SK-N-SH (cell line): ENCODE measurements at regions not wholly inside any gene's neighbourhood (a gene's known extent, or its start where the extent isn't known, plus 50 kb on each side); places are given as distances from the start of the nearest gene placed in this dataset.

Source experiments
- CTCF ChIA-PET: fragments of 300-600, 350-600 bp; formaldehyde crosslinking; extraction: SDS; loops from one replicate; lab custom pipeline; 2021; lab: Yijun Ruan, JAX
- POLR2A ChIA-PET: fragments of 350-600 bp; sonication (Branson Sonifier 250); formaldehyde crosslinking; extraction: SDS; loops from one replicate; lab custom pipeline; 2020; ENCODE audit warnings: antibody characterized with exemption, inconsistent platforms; lab: Yijun Ruan, JAX
- DNase-seq: peaks from one replicate; pipeline ENCODE4 v3.0.0; 2012
- H2AFZ ChIP-seq: fragments of 200-600 bp; sonication (generic); 2 replicates; pipeline ENCODE4 v1.8.1; 2016; ENCODE audit warnings: antibody characterized with exemption, mild to moderate bottlenecking, low read depth
- H3F3A ChIP-seq: fragments of 200-600 bp; sonication (generic); replicated peaks from 2 replicates; pipeline ENCODE3; 2016; ENCODE audit warnings: antibody characterized with exemption, mild to moderate bottlenecking; ENCODE audit not compliant: insufficient read depth
- H3K27ac ChIP-seq, 2 experiments: fragments of 200-500 bp in 1 of 2; fragments of 200-600 bp in 1 of 2; sonication (Bioruptor generic) in 1 of 2; sonication (generic), shearing (Covaris generic) in 1 of 2; 2 replicates each; pipeline versions ENCODE4 v1.5.1 to v1.6.1; 2014 to 2016; ENCODE audit warnings: low read depth in 2 of 2, inconsistent platforms in 1 of 2, low read length in 1 of 2, mild to moderate bottlenecking in 1 of 2, mixed read lengths in 1 of 2
- H3K27me3 ChIP-seq: fragments of 200-600 bp; sonication (generic), shearing (Covaris generic); 2 replicates; pipeline ENCODE4 v1.6.1; 2016; ENCODE audit warnings: mixed run types; ENCODE audit not compliant: insufficient read depth
- H3K36me3 ChIP-seq, 2 experiments: fragments of 200-500 bp in 1 of 2; fragments of 200-600 bp in 1 of 2; sonication (Bioruptor generic) in 1 of 2; sonication (generic) in 1 of 2; replicated peaks in 1 of 2; 2 replicates each; pipeline versions ENCODE3 to v1.5.1; 2014 to 2016; ENCODE audit warnings: low read length in 1 of 2, mild to moderate bottlenecking in 1 of 2; ENCODE audit not compliant: insufficient read depth in 2 of 2, control insufficient read depth in 1 of 2
- H3K4me1 ChIP-seq, 2 experiments: fragments of 200-500 bp in 1 of 2; fragments of 200-600 bp in 1 of 2; sonication (Bioruptor generic) in 1 of 2; sonication (generic), shearing (Covaris generic) in 1 of 2; 2 replicates each; pipeline versions ENCODE4 v1.5.1 to v1.6.1; 2014 to 2016; ENCODE audit warnings: low read depth in 1 of 2, low read length in 1 of 2, mixed run types in 1 of 2; ENCODE audit not compliant: insufficient read depth in 2 of 2, control insufficient read depth in 1 of 2
- H3K4me2 ChIP-seq: fragments of 200-600 bp; sonication (generic), shearing (Covaris generic); 2 replicates; pipeline ENCODE4 v1.6.1; 2017; ENCODE audit warnings: mixed run types
- H3K4me3 ChIP-seq, 2 experiments: fragments of 200-500 bp in 1 of 2; fragments of 200-600 bp in 1 of 2; sonication (Bioruptor generic) in 1 of 2; sonication (generic), shearing (Covaris generic) in 1 of 2; 2 replicates each; pipeline versions ENCODE4 v1.5.1 to v1.8.1; 2014 to 2016; ENCODE audit warnings: low read depth in 2 of 2, inconsistent platforms in 1 of 2, low read length in 1 of 2, mild to moderate bottlenecking in 1 of 2, mixed read lengths in 1 of 2, moderate library complexity in 1 of 2
- H3K79me2 ChIP-seq: fragments of 200-600 bp; sonication (generic); 2 replicates; pipeline ENCODE4 v1.8.1; 2017; ENCODE audit warnings: mild to moderate bottlenecking; ENCODE audit not compliant: insufficient read depth
- H3K9ac ChIP-seq: fragments of 200-600 bp; sonication (generic); 2 replicates; pipeline ENCODE4 v1.6.1; 2017; ENCODE audit warnings: mixed run types
- H3K9me2 ChIP-seq: fragments of 200-600 bp; sonication (generic); 2 replicates; pipeline ENCODE4 v1.6.1; 2017; ENCODE audit warnings: mixed run types
- H3K9me3 ChIP-seq: fragments of 200-600 bp; sonication (generic); 2 replicates; pipeline ENCODE4 v1.6.1; 2017; ENCODE audit warnings: mixed run types, mild to moderate bottlenecking, moderate library complexity
- H4K20me1 ChIP-seq: fragments of 200-600 bp; sonication (generic); 2 replicates; pipeline ENCODE4 v1.6.1; 2017; ENCODE audit warnings: mild to moderate bottlenecking, mixed run types; ENCODE audit not compliant: insufficient read depth
- ELF1 ChIP-seq: IDR thresholded peaks from 2 replicates; pipeline ENCODE4 v1.4.0; 2012
- EZH2phosphoT487 ChIP-seq: fragments of 200-600 bp; sonication (generic); IDR thresholded peaks from 2 replicates; pipeline ENCODE4 v1.6.1; 2017; ENCODE audit warnings: low read depth, mixed run types, mild to moderate bottlenecking, antibody characterized with exemption, moderate library complexity, borderline replicate concordance
- FOSL2 ChIP-seq: IDR thresholded peaks from 2 replicates; pipeline ENCODE4 v1.4.0; 2012; ENCODE audit warnings: low read depth, mild to moderate bottlenecking, moderate library complexity, borderline replicate concordance
- FOXJ3 ChIP-seq: sonication (generic); formaldehyde crosslinking; IDR thresholded peaks from 2 replicates; pipeline ENCODE4 v1.5.1; 2020; ENCODE audit warnings: mild to moderate bottlenecking, missing genetic modification reagents
- GABPA ChIP-seq: IDR thresholded peaks from 2 replicates; pipeline ENCODE4 v1.4.0; 2012; ENCODE audit warnings: low read depth, mild to moderate bottlenecking
- GATA2 ChIP-seq: sonication (generic); formaldehyde crosslinking; IDR thresholded peaks from 2 replicates; pipeline ENCODE4 v1.5.0; 2020; ENCODE audit warnings: mild to moderate bottlenecking, missing genetic modification reagents
- JUND ChIP-seq: IDR thresholded peaks from 2 replicates; pipeline ENCODE4 v1.4.0; 2012
- MEF2A ChIP-seq: IDR thresholded peaks from 2 replicates; pipeline ENCODE4 v1.4.0; 2012; ENCODE audit warnings: low read depth, borderline replicate concordance
- MXI1 ChIP-seq: IDR thresholded peaks from 2 replicates; pipeline ENCODE4 v1.6.1; 2012; ENCODE audit warnings: mild to moderate bottlenecking, low read depth, low read length, improper control_type of control experiment
- NFIC ChIP-seq: IDR thresholded peaks from 2 replicates; pipeline ENCODE4 v1.4.0; 2012; ENCODE audit warnings: borderline replicate concordance
- NRF1 ChIP-seq: IDR thresholded peaks from 2 replicates; pipeline ENCODE4 v1.6.1; 2012; ENCODE audit warnings: low read depth, mild to moderate bottlenecking, low read length
- POLR2AphosphoS5 ChIP-seq: IDR thresholded peaks from 2 replicates; pipeline ENCODE4 v1.6.1; 2012; ENCODE audit warnings: low read depth, low read length
- RAD21 ChIP-seq: IDR thresholded peaks from 2 replicates; pipeline ENCODE4 v1.6.1; 2012; ENCODE audit warnings: mild to moderate bottlenecking, low read length
- RCOR1 ChIP-seq: fragments of 150-350 bp; IDR thresholded peaks from 2 replicates; pipeline ENCODE4 v1.6.1; 2017; ENCODE audit warnings: antibody characterized with exemption, low read length
- RFX5 ChIP-seq: IDR thresholded peaks from 2 replicates; pipeline ENCODE4 v1.6.1; 2012; ENCODE audit warnings: mild to moderate bottlenecking, improper control_type of control experiment, low read length
- SIN3A ChIP-seq: IDR thresholded peaks from 2 replicates; pipeline ENCODE4 v1.6.1; 2012; ENCODE audit warnings: low read depth, mild to moderate bottlenecking, low read length, moderate library complexity, borderline replicate concordance
- SMC3 ChIP-seq: IDR thresholded peaks from 2 replicates; pipeline ENCODE4 v1.6.1; 2012; ENCODE audit warnings: low read depth, low read length, improper control_type of control experiment
- TEAD4 ChIP-seq: IDR thresholded peaks from 2 replicates; pipeline ENCODE4 v1.4.0; 2012; ENCODE audit warnings: mild to moderate bottlenecking, borderline replicate concordance; ENCODE audit not compliant: insufficient read depth
- YY1 ChIP-seq: IDR thresholded peaks from 2 replicates; pipeline ENCODE4 v1.4.0; 2012; ENCODE audit warnings: low read depth, mild to moderate bottlenecking
- WGBS: methylation state at CpG from one replicate; pipeline ENCODE4 v1.1.6; 2017; ENCODE audit warnings: low lambda C conversion rate; 5-methylcytosine and 5-hydroxymethylcytosine counted together
- TF ChIP-seq, protein P1 (sequence below): IDR thresholded peaks from 2 replicates; pipeline ENCODE4 v1.4.0; 2012; ENCODE audit warnings: low read depth, borderline replicate concordance
- TF ChIP-seq, protein P2 (sequence below): fragments of 200-600 bp; sonication (generic); IDR thresholded peaks from 2 replicates; pipeline ENCODE4 v1.6.1; 2017; ENCODE audit warnings: antibody characterized with exemption, mild to moderate bottlenecking, moderate library complexity
- TF ChIP-seq, protein P3 (sequence below): IDR thresholded peaks from 2 replicates; pipeline ENCODE4 v1.4.0; 2012; ENCODE audit warnings: low read depth
- TF ChIP-seq, protein P4 (sequence below): IDR thresholded peaks from 2 replicates; pipeline ENCODE4 v1.6.1; 2012; ENCODE audit warnings: mild to moderate bottlenecking, low read depth, low read length, moderate library complexity
- TF ChIP-seq, protein P5 (sequence below): IDR thresholded peaks from 2 replicates; pipeline ENCODE4; 2012
- TF ChIP-seq, protein P6 (sequence below): IDR thresholded peaks from 2 replicates; pipeline ENCODE4 v1.4.0; 2012; ENCODE audit warnings: low read depth, borderline replicate concordance

DNA sequence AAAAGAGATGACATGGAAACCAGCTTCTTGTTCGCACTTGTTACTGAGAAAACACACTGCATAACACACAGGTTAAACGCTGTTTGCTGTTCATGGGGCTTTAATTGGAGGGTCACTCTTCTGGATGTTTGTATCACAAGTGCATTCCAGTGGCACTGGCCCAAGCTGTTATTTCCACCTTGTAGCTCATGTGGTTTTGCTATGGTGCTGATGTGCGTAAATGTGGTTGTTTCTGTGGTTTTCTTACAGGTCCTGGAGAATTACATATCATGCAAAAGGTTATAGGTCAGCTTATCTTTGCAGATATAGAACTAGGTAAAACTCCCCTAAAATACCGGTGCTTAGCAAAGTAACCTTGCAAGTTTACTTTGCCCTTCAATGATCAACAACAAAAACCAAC lies 89.3 kb upstream of the AHI1 start (continued):
- TF ChIP-seq, protein P1, sequence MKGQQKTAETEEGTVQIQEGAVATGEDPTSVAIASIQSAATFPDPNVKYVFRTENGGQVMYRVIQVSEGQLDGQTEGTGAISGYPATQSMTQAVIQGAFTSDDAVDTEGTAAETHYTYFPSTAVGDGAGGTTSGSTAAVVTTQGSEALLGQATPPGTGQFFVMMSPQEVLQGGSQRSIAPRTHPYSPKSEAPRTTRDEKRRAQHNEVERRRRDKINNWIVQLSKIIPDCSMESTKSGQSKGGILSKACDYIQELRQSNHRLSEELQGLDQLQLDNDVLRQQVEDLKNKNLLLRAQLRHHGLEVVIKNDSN, result no peak
- TF ChIP-seq MXI1 (no peak), YY1 (no peak), TEAD4 (no peak), FOSL2 (no peak), RCOR1 (no peak), SIN3A (no peak), POLR2AphosphoS5 (no peak), NRF1 (no peak)

DNA sequence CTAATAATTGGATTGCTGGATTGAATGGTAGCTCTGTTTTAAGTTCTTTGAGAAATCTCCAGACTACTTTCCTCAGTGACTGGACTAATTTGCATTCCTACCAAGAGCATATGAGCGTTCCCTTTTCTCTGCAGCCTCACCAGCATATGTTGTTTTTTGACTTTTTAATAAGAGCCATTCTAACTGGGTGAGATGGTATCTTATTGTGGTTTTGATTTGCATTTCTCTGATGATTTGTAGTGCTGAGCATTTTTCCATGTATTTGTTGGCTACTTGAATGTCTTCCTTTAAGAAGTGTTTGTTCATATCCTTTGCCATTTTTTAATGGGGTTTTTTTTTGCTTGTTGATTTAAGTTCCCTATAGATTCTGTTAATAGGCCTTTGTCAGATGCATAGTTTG lies 94.7 kb upstream of the AHI1 start:
- no peak overlapping the region for H3K4me2 ChIP-seq
- no peaks in the 10 kb centered on the region for H3K36me3 ChIP-seq
- H3K9me2 ChIP-seq, result no peaks in the 10 kb centered on the region
- H4K20me1 ChIP-seq, result no peaks in the 10 kb centered on the region
- no peak overlapping the region for H3K9ac ChIP-seq
- 0 out of 2 replicates have a peak overlapping the region, but pooled peaks have one; percentile 35 for H2AFZ ChIP-seq
- no peaks in the 10 kb centered on the region for H3F3A ChIP-seq
- H3K4me1 ChIP-seq, result no peaks in the 10 kb centered on the region
- H3K27me3 ChIP-seq, result no peaks in the 10 kb centered on the region
- no peaks in the 10 kb centered on the region for H3K79me2 ChIP-seq
- ChIA-PET CTCF (no interaction called here), POLR2A (no interaction called here)
- no peak for DNase-seq
- H3K4me3 ChIP-seq, result no peak overlapping the region
- no peak for TF ChIP-seq NFIC
- TF ChIP-seq, protein P2, sequence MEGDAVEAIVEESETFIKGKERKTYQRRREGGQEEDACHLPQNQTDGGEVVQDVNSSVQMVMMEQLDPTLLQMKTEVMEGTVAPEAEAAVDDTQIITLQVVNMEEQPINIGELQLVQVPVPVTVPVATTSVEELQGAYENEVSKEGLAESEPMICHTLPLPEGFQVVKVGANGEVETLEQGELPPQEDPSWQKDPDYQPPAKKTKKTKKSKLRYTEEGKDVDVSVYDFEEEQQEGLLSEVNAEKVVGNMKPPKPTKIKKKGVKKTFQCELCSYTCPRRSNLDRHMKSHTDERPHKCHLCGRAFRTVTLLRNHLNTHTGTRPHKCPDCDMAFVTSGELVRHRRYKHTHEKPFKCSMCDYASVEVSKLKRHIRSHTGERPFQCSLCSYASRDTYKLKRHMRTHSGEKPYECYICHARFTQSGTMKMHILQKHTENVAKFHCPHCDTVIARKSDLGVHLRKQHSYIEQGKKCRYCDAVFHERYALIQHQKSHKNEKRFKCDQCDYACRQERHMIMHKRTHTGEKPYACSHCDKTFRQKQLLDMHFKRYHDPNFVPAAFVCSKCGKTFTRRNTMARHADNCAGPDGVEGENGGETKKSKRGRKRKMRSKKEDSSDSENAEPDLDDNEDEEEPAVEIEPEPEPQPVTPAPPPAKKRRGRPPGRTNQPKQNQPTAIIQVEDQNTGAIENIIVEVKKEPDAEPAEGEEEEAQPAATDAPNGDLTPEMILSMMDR, result no peak
- TF ChIP-seq GATA2 (CRISPR knock-in tag), result no peak
- TF ChIP-seq SMC3, result no peak
- TF ChIP-seq JUND, result no peak
- TF ChIP-seq, protein P3, sequence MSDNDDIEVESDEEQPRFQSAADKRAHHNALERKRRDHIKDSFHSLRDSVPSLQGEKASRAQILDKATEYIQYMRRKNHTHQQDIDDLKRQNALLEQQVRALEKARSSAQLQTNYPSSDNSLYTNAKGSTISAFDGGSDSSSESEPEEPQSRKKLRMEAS, result no peak
- no peak for TF ChIP-seq ELF1
- TF ChIP-seq FOXJ3 (CRISPR knock-in tag), result no peak
- TF ChIP-seq, protein P4, sequence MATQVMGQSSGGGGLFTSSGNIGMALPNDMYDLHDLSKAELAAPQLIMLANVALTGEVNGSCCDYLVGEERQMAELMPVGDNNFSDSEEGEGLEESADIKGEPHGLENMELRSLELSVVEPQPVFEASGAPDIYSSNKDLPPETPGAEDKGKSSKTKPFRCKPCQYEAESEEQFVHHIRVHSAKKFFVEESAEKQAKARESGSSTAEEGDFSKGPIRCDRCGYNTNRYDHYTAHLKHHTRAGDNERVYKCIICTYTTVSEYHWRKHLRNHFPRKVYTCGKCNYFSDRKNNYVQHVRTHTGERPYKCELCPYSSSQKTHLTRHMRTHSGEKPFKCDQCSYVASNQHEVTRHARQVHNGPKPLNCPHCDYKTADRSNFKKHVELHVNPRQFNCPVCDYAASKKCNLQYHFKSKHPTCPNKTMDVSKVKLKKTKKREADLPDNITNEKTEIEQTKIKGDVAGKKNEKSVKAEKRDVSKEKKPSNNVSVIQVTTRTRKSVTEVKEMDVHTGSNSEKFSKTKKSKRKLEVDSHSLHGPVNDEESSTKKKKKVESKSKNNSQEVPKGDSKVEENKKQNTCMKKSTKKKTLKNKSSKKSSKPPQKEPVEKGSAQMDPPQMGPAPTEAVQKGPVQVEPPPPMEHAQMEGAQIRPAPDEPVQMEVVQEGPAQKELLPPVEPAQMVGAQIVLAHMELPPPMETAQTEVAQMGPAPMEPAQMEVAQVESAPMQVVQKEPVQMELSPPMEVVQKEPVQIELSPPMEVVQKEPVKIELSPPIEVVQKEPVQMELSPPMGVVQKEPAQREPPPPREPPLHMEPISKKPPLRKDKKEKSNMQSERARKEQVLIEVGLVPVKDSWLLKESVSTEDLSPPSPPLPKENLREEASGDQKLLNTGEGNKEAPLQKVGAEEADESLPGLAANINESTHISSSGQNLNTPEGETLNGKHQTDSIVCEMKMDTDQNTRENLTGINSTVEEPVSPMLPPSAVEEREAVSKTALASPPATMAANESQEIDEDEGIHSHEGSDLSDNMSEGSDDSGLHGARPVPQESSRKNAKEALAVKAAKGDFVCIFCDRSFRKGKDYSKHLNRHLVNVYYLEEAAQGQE, result no peak
- TF ChIP-seq EZH2phosphoT487, result no peak
- TF ChIP-seq, protein P5, sequence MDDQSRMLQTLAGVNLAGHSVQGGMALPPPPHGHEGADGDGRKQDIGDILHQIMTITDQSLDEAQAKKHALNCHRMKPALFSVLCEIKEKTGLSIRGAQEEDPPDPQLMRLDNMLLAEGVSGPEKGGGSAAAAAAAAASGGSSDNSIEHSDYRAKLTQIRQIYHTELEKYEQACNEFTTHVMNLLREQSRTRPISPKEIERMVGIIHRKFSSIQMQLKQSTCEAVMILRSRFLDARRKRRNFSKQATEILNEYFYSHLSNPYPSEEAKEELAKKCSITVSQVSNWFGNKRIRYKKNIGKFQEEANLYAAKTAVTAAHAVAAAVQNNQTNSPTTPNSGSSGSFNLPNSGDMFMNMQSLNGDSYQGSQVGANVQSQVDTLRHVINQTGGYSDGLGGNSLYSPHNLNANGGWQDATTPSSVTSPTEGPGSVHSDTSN, result no peak
- TF ChIP-seq GABPA, result no peak
- no peak for TF ChIP-seq MEF2A
- TF ChIP-seq RFX5, result no peak
- TF ChIP-seq, protein P6, sequence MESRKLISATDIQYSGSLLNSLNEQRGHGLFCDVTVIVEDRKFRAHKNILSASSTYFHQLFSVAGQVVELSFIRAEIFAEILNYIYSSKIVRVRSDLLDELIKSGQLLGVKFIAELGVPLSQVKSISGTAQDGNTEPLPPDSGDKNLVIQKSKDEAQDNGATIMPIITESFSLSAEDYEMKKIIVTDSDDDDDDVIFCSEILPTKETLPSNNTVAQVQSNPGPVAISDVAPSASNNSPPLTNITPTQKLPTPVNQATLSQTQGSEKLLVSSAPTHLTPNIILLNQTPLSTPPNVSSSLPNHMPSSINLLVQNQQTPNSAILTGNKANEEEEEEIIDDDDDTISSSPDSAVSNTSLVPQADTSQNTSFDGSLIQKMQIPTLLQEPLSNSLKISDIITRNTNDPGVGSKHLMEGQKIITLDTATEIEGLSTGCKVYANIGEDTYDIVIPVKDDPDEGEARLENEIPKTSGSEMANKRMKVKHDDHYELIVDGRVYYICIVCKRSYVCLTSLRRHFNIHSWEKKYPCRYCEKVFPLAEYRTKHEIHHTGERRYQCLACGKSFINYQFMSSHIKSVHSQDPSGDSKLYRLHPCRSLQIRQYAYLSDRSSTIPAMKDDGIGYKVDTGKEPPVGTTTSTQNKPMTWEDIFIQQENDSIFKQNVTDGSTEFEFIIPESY, result no peak
- no peak for TF ChIP-seq RAD21
- no peak for TF ChIP-seq TEAD4
- no peaks in the 10 kb centered on the region for H3K9me3 ChIP-seq
- no peak overlapping the region for H3K27ac ChIP-seq
- 48% methylated on average over 1 of the region's 1 CpG for WGBS
